Erythroblast (primary cell): ENCODE measurements at regions not wholly inside any gene's neighbourhood (a gene's known extent, or its start where the extent isn't known, plus 50 kb on each side); places are given as distances from the start of the nearest gene placed in this dataset.

Experiments
- GATA1 ChIP-seq: IDR thresholded peaks from 2 replicates; pipeline ENCODE4 v1.6.1; 2011; ENCODE audit warnings: low read depth, mild to moderate bottlenecking, control low read depth, low read length, moderate library complexity
- POLR2A ChIP-seq: IDR thresholded peaks from 2 replicates; pipeline ENCODE4 v1.6.1; 2011; ENCODE audit warnings: mild to moderate bottlenecking, low read length

DNA sequence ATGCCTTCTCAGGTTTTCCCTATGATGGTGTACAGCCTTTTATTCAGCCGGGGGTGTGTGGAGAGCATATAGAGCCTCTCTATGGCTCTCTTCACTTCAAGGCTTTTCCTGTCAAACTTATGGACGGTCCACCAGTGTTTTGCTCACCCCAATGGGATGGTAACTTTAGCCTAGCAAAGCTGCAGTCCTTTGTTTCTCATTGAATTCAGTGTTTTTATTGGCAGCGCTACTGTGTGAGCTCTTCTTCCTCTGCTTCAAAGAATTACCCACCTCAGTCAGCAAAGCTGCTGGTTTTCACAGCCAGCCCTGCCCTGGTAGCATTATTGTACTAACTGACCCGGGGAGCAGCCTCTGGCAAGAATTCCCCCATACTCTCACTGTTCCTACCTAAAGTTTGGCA is 145.3 kb upstream of the RRP15 start:
- no peak for TF ChIP-seq POLR2A
- TF ChIP-seq GATA1: no peak
